ENCODE measurements at regions not wholly inside any gene's neighbourhood (a gene's known extent, or its start where the extent isn't known, plus 50 kb on each side); places are given as distances from the start of the nearest gene placed in this dataset.

- TF ChIP-seq CTCF (IDR thresholded peaks at IDR 0.05 in 4 of 5, conservative IDR thresholded peaks at IDR 0.05 in 1 of 5) (no peak), POLR2A (IDR thresholded peaks at IDR 0.05) (no peak)
Measured at GRCh38 chr10:23869996-23870395, 338.9 kb upstream of the KIAA1217 start.

All from gastrocnemius medialis (tissue), 4 donors.